Skeletal muscle tissue (tissue), 3 donors: ENCODE measurements at regions not wholly inside any gene's neighbourhood (a gene's known extent, or its start where the extent isn't known, plus 50 kb on each side); places are given as distances from the start of the nearest gene placed in this dataset.

Experiments used
- H3K27ac ChIP-seq: one replicate; pipeline ENCODE4 v1.7.0; 2013; ENCODE audit warnings: mild to moderate bottlenecking, low read depth, low read length, inconsistent platforms
- H3K27me3 ChIP-seq, 3 donors: one replicate each; pipeline ENCODE4 v1.7.0; 2013; ENCODE audit warnings: low read length in 3 of 3; ENCODE audit not compliant: control insufficient read depth in 3 of 3, insufficient read depth in 3 of 3
- H3K36me3 ChIP-seq, 3 donors: one replicate each; pipeline ENCODE4 v1.7.0; 2013; ENCODE audit warnings: low read length in 3 of 3; ENCODE audit not compliant: control insufficient read depth in 3 of 3, insufficient read depth in 3 of 3
- H3K4me1 ChIP-seq, 3 donors: one replicate each; pipeline ENCODE4 v1.7.0; 2013; ENCODE audit warnings: low read length in 3 of 3, mild to moderate bottlenecking in 3 of 3; ENCODE audit not compliant: control insufficient read depth in 3 of 3, insufficient read depth in 3 of 3
- H3K4me3 ChIP-seq, 3 donors: one replicate each; pipeline ENCODE4 v1.7.0; 2013; ENCODE audit warnings: low read length in 3 of 3
- H3K9ac ChIP-seq, 3 donors: one replicate each; pipeline ENCODE4 v1.7.0; 2013; ENCODE audit warnings: low read length in 3 of 3, mild to moderate bottlenecking in 3 of 3, moderate library complexity in 2 of 3, low read depth in 1 of 3
- H3K9me3 ChIP-seq, 3 donors: one replicate each; pipeline ENCODE4 v1.7.0; 2013; ENCODE audit warnings: low read length in 3 of 3; ENCODE audit not compliant: control insufficient read depth in 3 of 3
- donor health status: Osteomylitis.

DNA sequence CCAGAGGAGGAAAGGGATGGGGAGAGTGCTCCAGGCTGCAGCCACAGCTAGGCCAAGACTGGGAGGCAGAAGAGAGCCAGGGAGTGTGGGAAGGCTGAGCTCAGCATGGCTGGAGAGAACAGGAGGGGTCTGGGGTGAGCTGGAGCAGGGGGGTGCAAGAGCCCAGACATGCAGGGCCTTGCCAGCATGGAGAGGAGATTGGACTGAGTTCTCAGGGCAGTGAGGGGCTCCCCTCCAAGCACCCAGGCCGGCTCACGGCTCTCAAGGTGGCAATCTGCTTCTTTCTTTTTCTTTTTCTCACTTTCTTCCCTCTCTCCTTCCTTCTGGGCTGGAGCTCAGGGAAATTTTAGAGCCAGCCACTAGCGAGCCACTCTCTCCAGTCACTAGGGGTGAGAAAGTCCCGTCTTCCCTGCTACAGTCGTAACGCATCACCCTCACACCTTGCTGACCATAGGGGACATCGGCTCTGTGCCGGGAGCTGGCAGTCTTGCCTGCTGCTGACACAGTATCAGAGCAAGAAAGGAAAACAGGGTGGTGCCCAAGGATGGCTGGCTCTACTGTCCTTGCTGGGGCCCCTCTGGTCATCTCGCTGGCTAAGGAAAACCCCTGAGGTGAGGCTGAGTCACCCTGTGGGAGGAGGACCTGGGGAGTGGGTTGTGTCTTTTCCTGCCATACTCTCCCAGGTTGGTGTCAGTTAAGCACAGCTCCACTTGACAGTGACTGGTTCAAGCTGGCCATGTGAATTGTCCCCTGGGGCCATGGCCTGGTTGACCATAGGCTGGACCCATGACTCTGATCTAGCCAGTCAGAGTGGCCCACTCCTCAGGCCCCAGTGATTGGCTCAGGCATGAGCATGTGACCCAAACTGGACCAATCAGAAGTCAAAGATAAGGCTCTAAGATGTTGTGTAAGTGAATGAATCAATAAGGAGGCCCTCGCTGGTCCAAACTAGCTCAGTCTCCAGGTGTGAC lies 135.1 kb upstream of the PMEPA1 start:
- Histone ChIP-seq H3K9ac (no peak overlapping the region), H3K9me3 (no peaks in the 10 kb centered on the region), H3K27ac (no peak overlapping the region), H3K4me1 (no peaks in the 10 kb centered on the region), H3K4me3 (no peak overlapping the region), H3K36me3 (no peaks in the 10 kb centered on the region), H3K27me3 (no peaks in the 10 kb centered on the region)

DNA sequence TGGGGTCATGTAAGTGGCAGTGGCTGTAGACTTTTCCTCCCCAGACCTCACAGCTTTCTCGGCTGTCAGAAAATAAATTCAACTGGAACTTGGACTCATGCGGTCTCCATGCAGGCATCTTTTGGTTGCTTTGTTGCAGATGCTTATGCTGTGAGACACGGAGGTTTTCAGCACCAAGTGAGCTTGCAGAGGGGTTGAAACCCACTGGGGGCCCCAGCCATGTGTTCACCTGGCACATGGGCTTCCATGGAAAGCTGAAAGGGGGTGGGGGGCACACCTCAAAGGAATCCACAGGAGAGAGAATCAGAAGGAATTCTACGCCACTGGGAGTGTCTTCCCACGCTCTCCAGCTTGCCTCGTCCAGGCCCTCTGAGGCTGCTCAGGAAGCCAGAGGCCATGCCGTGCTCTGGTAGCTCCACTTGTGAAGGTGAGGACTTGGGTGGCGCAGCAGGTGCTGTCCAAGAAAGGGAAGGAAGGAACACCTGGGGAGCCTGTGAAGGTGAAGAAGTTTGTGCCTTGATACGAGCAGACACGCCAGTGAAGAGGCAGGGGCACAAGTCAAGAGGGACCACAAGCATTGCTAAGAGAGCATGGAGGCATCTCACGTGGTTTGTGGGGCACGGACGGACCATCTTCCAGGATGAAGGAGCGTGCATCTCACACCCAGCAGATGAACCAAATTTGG lies 134.3 kb upstream of the PMEPA1 start:
- Histone ChIP-seq H3K27me3 (peaks cover 0 to 2% (median 0%) of the 10 kb centered on the region in 3 donors), H3K9ac (no peak overlapping the region), H3K4me3 (no peak overlapping the region), H3K27ac (no peak overlapping the region), H3K4me1 (peaks cover 0 to 4% (median under 1%) of the 10 kb centered on the region in 3 donors), H3K9me3 (no peaks in the 10 kb centered on the region), H3K36me3 (no peaks in the 10 kb centered on the region)

DNA sequence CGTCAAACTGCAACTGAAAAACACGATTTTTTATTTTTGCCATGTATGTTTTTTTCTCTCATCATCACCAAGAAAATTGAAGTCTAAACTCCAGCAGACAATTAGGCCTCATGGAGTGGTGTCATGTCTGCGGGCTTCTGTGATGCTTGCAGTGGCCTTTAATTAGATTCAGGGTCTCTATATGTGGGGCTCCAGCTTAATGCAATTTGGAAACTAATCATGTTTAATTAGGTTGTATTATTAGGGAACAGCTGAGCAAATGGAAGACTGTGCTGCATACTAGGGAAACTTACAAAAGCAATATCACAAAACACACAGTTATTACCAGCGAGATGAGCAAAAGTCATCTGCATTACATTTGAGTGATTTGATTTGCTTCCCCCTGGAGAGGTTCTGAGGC lies 132.9 kb upstream of the PMEPA1 start:
- no peak overlapping the region for H3K27ac ChIP-seq
- H3K9me3 ChIP-seq: no peaks in the 10 kb centered on the region
- H3K4me1 ChIP-seq: peaks cover 0 to 9% (median 3%) of the 10 kb centered on the region in 3 donors
- peaks cover 0 to 2% (median 0%) of the 10 kb centered on the region in 3 donors for H3K27me3 ChIP-seq
- H3K4me3 ChIP-seq: no peak overlapping the region
- no peaks in the 10 kb centered on the region for H3K36me3 ChIP-seq
- no peak overlapping the region for H3K9ac ChIP-seq

DNA sequence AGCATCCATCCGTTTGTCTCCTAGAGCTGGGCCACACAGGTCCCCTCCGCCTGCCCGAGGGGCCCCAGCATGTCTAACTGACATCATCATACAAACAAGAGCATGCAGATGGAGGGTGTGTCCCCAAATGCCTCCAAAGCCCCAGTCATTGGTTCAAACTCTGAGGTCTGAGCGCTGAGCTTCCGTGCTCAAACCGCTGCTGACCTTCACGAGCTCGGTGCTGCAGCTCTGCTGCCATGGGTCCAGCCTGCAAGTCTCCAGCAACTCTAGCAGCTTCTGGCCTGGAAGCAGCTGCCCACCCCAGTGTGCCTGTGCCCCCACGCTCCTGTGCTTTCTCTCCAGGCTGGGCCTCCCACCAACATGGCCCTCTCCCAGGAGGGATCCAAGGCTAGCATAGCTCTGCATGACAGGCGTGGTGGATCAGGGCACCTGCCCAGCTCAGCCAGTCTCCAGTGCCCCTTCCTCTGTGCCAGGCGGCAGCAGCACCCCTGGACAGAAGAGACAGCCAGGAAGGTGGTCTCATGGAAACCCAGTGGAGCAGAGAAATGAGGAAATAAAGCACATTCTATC lies 131.6 kb upstream of the PMEPA1 start:
- peaks cover 0 to 2% (median 0%) of the 10 kb centered on the region in 3 donors for H3K27me3 ChIP-seq
- H3K9ac ChIP-seq: no peak overlapping the region
- H3K4me1 ChIP-seq: peaks cover 0 to 9% (median 3%) of the 10 kb centered on the region in 3 donors
- no peaks in the 10 kb centered on the region for H3K36me3 ChIP-seq
- H3K27ac ChIP-seq: no peak overlapping the region
- H3K4me3 ChIP-seq: no peak overlapping the region
- no peaks in the 10 kb centered on the region for H3K9me3 ChIP-seq

GRCh38 chr20:57840504-57841296 lies 130.9 kb upstream of the PMEPA1 start:
- Histone ChIP-seq H3K9ac (no peak overlapping the region), H3K4me3 (no peak overlapping the region), H3K27ac (no peak overlapping the region), H3K9me3 (no peaks in the 10 kb centered on the region), H3K36me3 (no peaks in the 10 kb centered on the region), H3K4me1 (peaks cover 0 to 9% (median 3%) of the 10 kb centered on the region in 3 donors), H3K27me3 (peaks cover 0 to 2% (median 0%) of the 10 kb centered on the region in 3 donors)

DNA sequence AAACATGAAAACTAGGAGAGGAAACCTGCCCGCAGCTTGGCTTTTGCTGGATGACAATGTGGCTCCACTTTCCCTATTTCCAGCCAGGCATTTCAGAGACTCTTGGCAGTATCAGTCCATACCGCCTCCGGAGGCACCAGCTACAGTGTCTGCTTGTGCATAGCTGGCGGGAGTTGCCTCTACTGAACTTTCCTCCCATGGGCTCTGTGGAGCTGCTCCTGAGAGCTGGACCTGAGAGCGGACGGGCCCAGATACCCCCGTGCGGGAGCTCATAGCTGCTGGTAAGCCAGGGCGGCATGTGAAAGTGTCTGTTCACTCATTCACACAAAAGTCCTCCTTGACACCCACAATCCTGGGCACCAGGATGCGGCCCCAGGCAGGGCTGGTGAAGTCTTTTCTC lies 130.3 kb upstream of the PMEPA1 start:
- H3K4me1 ChIP-seq: peaks cover 0 to 9% (median 3%) of the 10 kb centered on the region in 3 donors
- no peaks in the 10 kb centered on the region for H3K9me3 ChIP-seq
- no peak overlapping the region for H3K9ac ChIP-seq
- peaks cover 0 to 2% (median 0%) of the 10 kb centered on the region in 3 donors for H3K27me3 ChIP-seq
- H3K36me3 ChIP-seq: no peaks in the 10 kb centered on the region
- no peak overlapping the region for H3K4me3 ChIP-seq
- H3K27ac ChIP-seq: no peak overlapping the region

GRCh38 chr20:57838670-57839151 lies 128.9 kb upstream of the PMEPA1 start:
- H3K4me3 ChIP-seq: no peak overlapping the region
- H3K27me3 ChIP-seq: peaks cover 0 to 2% (median 0%) of the 10 kb centered on the region in 3 donors
- H3K9ac ChIP-seq: peak overlapping the region in 1 of 3 donors; percentile 25
- no peaks in the 10 kb centered on the region for H3K9me3 ChIP-seq
- no peaks in the 10 kb centered on the region for H3K36me3 ChIP-seq
- H3K27ac ChIP-seq: no peak overlapping the region
- H3K4me1 ChIP-seq: peaks cover 0 to 9% (median 3%) of the 10 kb centered on the region in 3 donors

- H3K9me3 ChIP-seq: no peaks in the 10 kb centered on the region
- no peak overlapping the region for H3K27ac ChIP-seq
- H3K27me3 ChIP-seq: peaks cover 0 to 2% (median 0%) of the 10 kb centered on the region in 3 donors
- H3K36me3 ChIP-seq: no peaks in the 10 kb centered on the region
- H3K4me1 ChIP-seq: peaks cover 0 to 9% (median 3%) of the 10 kb centered on the region in 3 donors
- no peak overlapping the region for H3K9ac ChIP-seq
- H3K4me3 ChIP-seq: no peak overlapping the region
Measured at GRCh38 chr20:57837208-57838035, 127.6 kb upstream of the PMEPA1 start.
